Peyer's patch (tissue), 4 donors: ENCODE measurements at regions not wholly inside any gene's neighbourhood (a gene's known extent, or its start where the extent isn't known, plus 50 kb on each side); places are given as distances from the start of the nearest gene placed in this dataset.

ENCODE experiments used
- POLR2A ChIP-seq, 2 donors: fragments of 450-650 bp; IDR thresholded peaks; one replicate each; pipeline ENCODE4 v1.5.1; 2017; ENCODE audit warnings: antibody characterized with exemption in 2 of 2, mild to moderate bottlenecking in 2 of 2, moderate library complexity in 2 of 2
- TF ChIP-seq, protein P1 (sequence below), 6 experiments: fragments of 450-650 bp in 4 of 6; fragments of 200-600 bp in 2 of 6; sonication (generic) in 1 of 6; IDR thresholded peaks; one replicate each; pipeline ENCODE4 v1.5.1; 2017 to 2019; ENCODE audit warnings: antibody characterized with exemption in 6 of 6, mild to moderate bottlenecking in 3 of 6, moderate library complexity in 1 of 6

DNA sequence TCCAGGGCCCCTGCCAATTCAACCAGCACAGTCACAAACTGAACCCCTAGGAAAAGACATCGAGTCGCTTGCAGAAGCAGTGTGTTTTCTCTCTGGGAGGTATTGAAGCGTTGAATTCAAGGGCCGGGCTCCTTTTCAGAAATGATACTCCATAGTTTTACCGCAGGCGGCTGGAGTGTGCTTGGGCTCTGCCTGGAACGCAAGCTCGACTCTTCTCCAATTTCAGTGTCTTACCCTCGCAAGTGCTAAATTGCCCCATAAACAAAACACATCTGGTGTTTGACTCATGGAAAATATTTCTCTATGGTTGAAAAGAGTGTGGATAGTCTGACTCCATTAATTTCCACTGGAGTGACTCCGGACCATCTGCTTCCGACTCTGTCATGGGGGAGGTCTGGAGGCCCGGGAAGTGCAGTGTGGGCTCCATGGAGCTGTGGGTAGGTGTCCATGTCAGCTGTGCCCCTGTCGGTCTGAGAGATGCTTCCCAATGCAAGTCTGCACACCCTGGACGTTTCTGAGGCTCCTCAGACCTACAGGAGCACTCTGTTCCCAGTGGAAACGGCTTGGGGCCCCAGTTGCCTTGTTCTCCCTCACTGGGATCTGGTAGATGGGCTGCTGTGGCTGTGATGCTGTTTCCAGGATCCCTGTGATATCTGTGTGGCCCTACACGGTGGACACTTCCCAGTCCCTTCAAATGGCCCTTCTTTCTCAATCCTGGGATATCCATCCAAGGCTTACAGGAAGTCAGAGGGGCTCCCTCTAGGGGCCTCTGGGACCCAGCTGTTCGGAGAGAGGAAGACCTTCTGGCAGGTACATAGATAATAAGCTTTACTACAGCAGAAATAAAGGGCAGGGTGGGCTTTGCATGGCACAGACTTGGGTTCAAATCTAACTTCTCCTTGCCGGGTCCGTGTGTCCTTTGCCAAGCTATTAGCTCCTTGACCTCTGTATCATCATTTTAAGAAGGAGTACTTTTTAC lies 119.8 kb upstream of the CDH13 start:
- TF ChIP-seq, protein P1, sequence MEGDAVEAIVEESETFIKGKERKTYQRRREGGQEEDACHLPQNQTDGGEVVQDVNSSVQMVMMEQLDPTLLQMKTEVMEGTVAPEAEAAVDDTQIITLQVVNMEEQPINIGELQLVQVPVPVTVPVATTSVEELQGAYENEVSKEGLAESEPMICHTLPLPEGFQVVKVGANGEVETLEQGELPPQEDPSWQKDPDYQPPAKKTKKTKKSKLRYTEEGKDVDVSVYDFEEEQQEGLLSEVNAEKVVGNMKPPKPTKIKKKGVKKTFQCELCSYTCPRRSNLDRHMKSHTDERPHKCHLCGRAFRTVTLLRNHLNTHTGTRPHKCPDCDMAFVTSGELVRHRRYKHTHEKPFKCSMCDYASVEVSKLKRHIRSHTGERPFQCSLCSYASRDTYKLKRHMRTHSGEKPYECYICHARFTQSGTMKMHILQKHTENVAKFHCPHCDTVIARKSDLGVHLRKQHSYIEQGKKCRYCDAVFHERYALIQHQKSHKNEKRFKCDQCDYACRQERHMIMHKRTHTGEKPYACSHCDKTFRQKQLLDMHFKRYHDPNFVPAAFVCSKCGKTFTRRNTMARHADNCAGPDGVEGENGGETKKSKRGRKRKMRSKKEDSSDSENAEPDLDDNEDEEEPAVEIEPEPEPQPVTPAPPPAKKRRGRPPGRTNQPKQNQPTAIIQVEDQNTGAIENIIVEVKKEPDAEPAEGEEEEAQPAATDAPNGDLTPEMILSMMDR (IDR thresholded peaks at IDR 0.05), result no peak
- no peak for TF ChIP-seq POLR2A (IDR thresholded peaks at IDR 0.05)
